HepG2 (cell line): ENCODE measurements at regions not wholly inside any gene's neighbourhood (a gene's known extent, or its start where the extent isn't known, plus 50 kb on each side); places are given as distances from the start of the nearest gene placed in this dataset.

ENCODE experiments used
- ATAC-seq: fragments of 200-7000 bp; cut with Tn5 transposase; 3 replicates; pipeline ENCODE4 v1.9.1; 2020; ENCODE audit warnings: mild to moderate bottlenecking, moderate library complexity
- BruUV-seq: library from RNA; stranded (reverse); fragments of 400-500 nt; replicated peaks from 2 replicates; lab custom pipeline; 2021; lab: Mats Ljungman, UMichigan
- CTCF ChIA-PET: fragments of 300-600 bp; formaldehyde crosslinking; extraction: SDS; loops from one replicate; lab custom pipeline; 2021; ENCODE audit warnings: low total read pairs, inconsistent platforms, low intra/inter-chr PET ratio; lab: Yijun Ruan, JAX
- POLR2A ChIA-PET: fragments of 350-600 bp; sonication (Branson Sonifier 250); formaldehyde crosslinking; loops from one replicate; lab custom pipeline; 2020; ENCODE audit warnings: antibody characterized with exemption, inconsistent platforms; lab: Yijun Ruan, JAX
- DNase-seq: peaks from one replicate; pipeline ENCODE4 v3.0.0-alpha.2; 2015; ENCODE audit warnings: low spot score
- FAIRE-seq: peaks from 3 replicates; lab custom pipeline; 2011; peaks lifted over from hg19 to GRCh38; lab: Jason Lieb, UNC
- H2AFZ ChIP-seq: one replicate; pipeline ENCODE4 v1.6.1; 2011; ENCODE audit warnings: low read length, inconsistent platforms
- H3K27ac ChIP-seq: fragments of 300-600 bp; 3 replicates; pipeline ENCODE4 v1.8.0; 2011; ENCODE audit warnings: mixed run types, mild to moderate bottlenecking, mixed read lengths, low read length, inconsistent platforms; ENCODE audit not compliant: insufficient read depth; ENCODE audit errors: extremely low read length
- H3K27me3 ChIP-seq, 2 experiments: fragments of 200-600 bp in 1 of 2; 2 replicates in 1 of 2; 3 replicates in 1 of 2; pipeline versions ENCODE4 v1.6.0 to v1.8.0; 2011; ENCODE audit warnings: low read length in 2 of 2, mild to moderate bottlenecking in 2 of 2, moderate library complexity in 2 of 2, inconsistent platforms in 1 of 2; ENCODE audit not compliant: insufficient read depth in 2 of 2, control insufficient read depth in 1 of 2
- H3K36me3 ChIP-seq, 2 experiments: fragments of 200-600 bp in 1 of 2; replicated peaks in 1 of 2; 2 replicates in 1 of 2; 3 replicates in 1 of 2; pipeline versions ENCODE4 v1.5.1 to v1.8.0; 2011; ENCODE audit warnings: low read length in 2 of 2, inconsistent platforms in 1 of 2; ENCODE audit not compliant: insufficient read depth in 2 of 2, control insufficient read depth in 1 of 2
- H3K4me1 ChIP-seq: 2 replicates; pipeline ENCODE4 v1.5.1; 2012; ENCODE audit warnings: low read length, inconsistent platforms; ENCODE audit not compliant: insufficient read depth
- H3K4me2 ChIP-seq: 2 replicates; pipeline ENCODE4 v1.6.0; 2011; ENCODE audit warnings: low read depth, low read length, inconsistent platforms
- H3K4me3 ChIP-seq, 3 experiments: fragments of 200-600 bp in 1 of 3; sonication (generic), shearing (Covaris generic) in 1 of 3; replicated peaks in 1 of 3; 2 replicates each; pipeline ENCODE4 v1.5.1; 2011 to 2016; ENCODE audit warnings: low read length in 3 of 3, inconsistent platforms in 2 of 3, low read depth in 2 of 3, mild to moderate bottlenecking in 2 of 3, control low read depth in 1 of 3, mixed read lengths in 1 of 3; ENCODE audit not compliant: insufficient read depth in 1 of 3
- H3K79me2 ChIP-seq: one replicate; pipeline ENCODE4 v1.6.1; 2011; ENCODE audit warnings: low read length, inconsistent platforms; ENCODE audit not compliant: insufficient read depth
- H3K9ac ChIP-seq: 2 replicates; pipeline ENCODE4 v1.6.0; 2011; ENCODE audit warnings: mild to moderate bottlenecking, low read depth, low read length, inconsistent platforms; ENCODE audit not compliant: insufficient read depth
- H3K9me3 ChIP-seq: 2 replicates; pipeline ENCODE4 v1.5.1; 2012; ENCODE audit warnings: mild to moderate bottlenecking, low read length
- H4K20me1 ChIP-seq: 2 replicates; pipeline ENCODE4 v1.6.0; 2011; ENCODE audit warnings: inconsistent platforms, mild to moderate bottlenecking, low read length, moderate library complexity; ENCODE audit not compliant: insufficient read depth
- FOXO1 ChIP-seq: sonication (generic); formaldehyde crosslinking; IDR thresholded peaks from 2 replicates; pipeline ENCODE4 v1.4.0; 2020; ENCODE audit warnings: missing genetic modification reagents
- GATAD2A ChIP-seq: IDR thresholded peaks from 2 replicates; pipeline ENCODE4 v1.6.1; 2016
- MAFK ChIP-seq, 2 experiments: IDR thresholded peaks in 1 of 2; conservative IDR thresholded peaks in 1 of 2; 2 replicates each; pipeline ENCODE4 v1.6.1; 2011; ENCODE audit warnings: improper control_type of control experiment in 2 of 2, low read length in 2 of 2
- PITX1 ChIP-seq: sonication (generic); formaldehyde crosslinking; IDR thresholded peaks from 2 replicates; pipeline ENCODE4 v1.5.1; 2020; ENCODE audit warnings: mild to moderate bottlenecking, missing genetic modification reagents
- POLR2G ChIP-seq: fragments of 200-400 bp; formaldehyde crosslinking; IDR thresholded peaks from 2 replicates; pipeline ENCODE4 v1.6.1; 2018; ENCODE audit warnings: mild to moderate bottlenecking, low read depth, low read length, moderate library complexity
- SKI ChIP-seq: fragments of 450-650 bp; IDR thresholded peaks from one replicate; pipeline ENCODE4 v1.6.1; 2018; ENCODE audit warnings: mild to moderate bottlenecking; ENCODE audit not compliant: partially characterized antibody
- ZBTB38 ChIP-seq: sonication (generic); formaldehyde crosslinking; IDR thresholded peaks from 2 replicates; pipeline ENCODE4 v1.5.1; 2020; ENCODE audit warnings: mild to moderate bottlenecking, missing genetic modification reagents
- ZNF446 ChIP-seq: sonication (generic); formaldehyde crosslinking; IDR thresholded peaks from 2 replicates; pipeline ENCODE4 v1.5.0; 2020; ENCODE audit warnings: mild to moderate bottlenecking, missing genetic modification reagents
- ZNF550 ChIP-seq: sonication (generic); formaldehyde crosslinking; IDR thresholded peaks from 2 replicates; pipeline ENCODE4 v1.4.0; 2020; ENCODE audit warnings: mild to moderate bottlenecking, missing genetic modification reagents, borderline replicate concordance
- ZNF615 ChIP-seq: sonication (generic); formaldehyde crosslinking; IDR thresholded peaks from 2 replicates; pipeline ENCODE4 v1.5.0; 2020; ENCODE audit warnings: mild to moderate bottlenecking, missing genetic modification reagents, borderline replicate concordance
- ZNF841 ChIP-seq: sonication (generic); formaldehyde crosslinking; IDR thresholded peaks from 2 replicates; pipeline ENCODE4 v1.8.1; 2023; ENCODE audit warnings: missing genetic modification reagents, borderline replicate concordance
- WGBS: methylation state at CpG from one replicate; pipeline ENCODE4 v1.1.6; 2017; ENCODE audit warnings: low lambda C conversion rate; 5-methylcytosine and 5-hydroxymethylcytosine counted together
- in situ Hi-C: cut with HindIII; loops from 2 replicates; pipeline ENCODE4 v1.10.0; 2017; ENCODE audit warnings: low pct_unique_long_range_greater_than_20kb; ENCODE audit not compliant: extremely low pct_ligation_motif_present
- intact Hi-C: fragments of 100-400 bp; cut with micrococcal nuclease; formaldehyde crosslinking; loops from one replicate; pipeline ENCODE4 v1.10.0; 2022; ENCODE audit not compliant: unreplicated experiment
- TF ChIP-seq, protein P1 (sequence below), 2 experiments: IDR thresholded peaks; 2 replicates each; pipeline ENCODE4 v1.6.1; 2011 to 2012; ENCODE audit warnings: low read length in 2 of 2, borderline replicate concordance in 1 of 2, low read depth in 1 of 2, mild to moderate bottlenecking in 1 of 2, moderate library complexity in 1 of 2
- TF ChIP-seq, protein P2 (sequence below): sonication (generic); formaldehyde crosslinking; conservative IDR thresholded peaks from 2 replicates; pipeline ENCODE4 v1.8.0; 2022; ENCODE audit warnings: mild to moderate bottlenecking, moderate library complexity, missing genetic modification reagents
- TF ChIP-seq, protein P3 (sequence below): IDR thresholded peaks from 2 replicates; pipeline ENCODE4 v1.6.1; 2018; ENCODE audit warnings: missing genetic modification reagents, mild to moderate bottlenecking, missing compliant biosample characterization
- TF ChIP-seq, protein P4 (sequence below): sonication (generic); formaldehyde crosslinking; IDR thresholded peaks from 2 replicates; pipeline ENCODE4 v1.4.0; 2020; ENCODE audit warnings: mild to moderate bottlenecking, low read depth, missing genetic modification reagents

- TF ChIP-seq, protein P1, sequence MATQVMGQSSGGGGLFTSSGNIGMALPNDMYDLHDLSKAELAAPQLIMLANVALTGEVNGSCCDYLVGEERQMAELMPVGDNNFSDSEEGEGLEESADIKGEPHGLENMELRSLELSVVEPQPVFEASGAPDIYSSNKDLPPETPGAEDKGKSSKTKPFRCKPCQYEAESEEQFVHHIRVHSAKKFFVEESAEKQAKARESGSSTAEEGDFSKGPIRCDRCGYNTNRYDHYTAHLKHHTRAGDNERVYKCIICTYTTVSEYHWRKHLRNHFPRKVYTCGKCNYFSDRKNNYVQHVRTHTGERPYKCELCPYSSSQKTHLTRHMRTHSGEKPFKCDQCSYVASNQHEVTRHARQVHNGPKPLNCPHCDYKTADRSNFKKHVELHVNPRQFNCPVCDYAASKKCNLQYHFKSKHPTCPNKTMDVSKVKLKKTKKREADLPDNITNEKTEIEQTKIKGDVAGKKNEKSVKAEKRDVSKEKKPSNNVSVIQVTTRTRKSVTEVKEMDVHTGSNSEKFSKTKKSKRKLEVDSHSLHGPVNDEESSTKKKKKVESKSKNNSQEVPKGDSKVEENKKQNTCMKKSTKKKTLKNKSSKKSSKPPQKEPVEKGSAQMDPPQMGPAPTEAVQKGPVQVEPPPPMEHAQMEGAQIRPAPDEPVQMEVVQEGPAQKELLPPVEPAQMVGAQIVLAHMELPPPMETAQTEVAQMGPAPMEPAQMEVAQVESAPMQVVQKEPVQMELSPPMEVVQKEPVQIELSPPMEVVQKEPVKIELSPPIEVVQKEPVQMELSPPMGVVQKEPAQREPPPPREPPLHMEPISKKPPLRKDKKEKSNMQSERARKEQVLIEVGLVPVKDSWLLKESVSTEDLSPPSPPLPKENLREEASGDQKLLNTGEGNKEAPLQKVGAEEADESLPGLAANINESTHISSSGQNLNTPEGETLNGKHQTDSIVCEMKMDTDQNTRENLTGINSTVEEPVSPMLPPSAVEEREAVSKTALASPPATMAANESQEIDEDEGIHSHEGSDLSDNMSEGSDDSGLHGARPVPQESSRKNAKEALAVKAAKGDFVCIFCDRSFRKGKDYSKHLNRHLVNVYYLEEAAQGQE (IDR thresholded peaks at IDR 0.05; ENCODE audit: borderline replicate concordance in 1 of 2, low read depth in 1 of 2, low read length in 2 of 2): no peak
- TF ChIP-seq PITX1 (no peak), ZNF446 (CRISPR knock-in tag) (no peak), SKI (no peak), FOXO1 (CRISPR knock-in tag) (no peak), ZBTB38 (CRISPR knock-in tag) (no peak)
- TF ChIP-seq, protein P2, sequence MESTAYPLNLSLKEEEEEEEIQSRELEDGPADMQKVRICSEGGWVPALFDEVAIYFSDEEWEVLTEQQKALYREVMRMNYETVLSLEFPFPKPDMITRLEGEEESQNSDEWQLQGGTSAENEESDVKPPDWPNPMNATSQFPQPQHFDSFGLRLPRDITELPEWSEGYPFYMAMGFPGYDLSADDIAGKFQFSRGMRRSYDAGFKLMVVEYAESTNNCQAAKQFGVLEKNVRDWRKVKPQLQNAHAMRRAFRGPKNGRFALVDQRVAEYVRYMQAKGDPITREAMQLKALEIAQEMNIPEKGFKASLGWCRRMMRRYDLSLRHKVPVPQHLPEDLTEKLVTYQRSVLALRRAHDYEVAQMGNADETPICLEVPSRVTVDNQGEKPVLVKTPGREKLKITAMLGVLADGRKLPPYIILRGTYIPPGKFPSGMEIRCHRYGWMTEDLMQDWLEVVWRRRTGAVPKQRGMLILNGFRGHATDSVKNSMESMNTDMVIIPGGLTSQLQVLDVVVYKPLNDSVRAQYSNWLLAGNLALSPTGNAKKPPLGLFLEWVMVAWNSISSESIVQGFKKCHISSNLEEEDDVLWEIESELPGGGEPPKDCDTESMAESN (CRISPR knock-in tag): no peak
- TF ChIP-seq, all 625 proteins: peak for 0
Observed at GRCh38 chr20:24815196-24815815, 133.8 kb upstream of the CST7 start (continued).

DNA sequence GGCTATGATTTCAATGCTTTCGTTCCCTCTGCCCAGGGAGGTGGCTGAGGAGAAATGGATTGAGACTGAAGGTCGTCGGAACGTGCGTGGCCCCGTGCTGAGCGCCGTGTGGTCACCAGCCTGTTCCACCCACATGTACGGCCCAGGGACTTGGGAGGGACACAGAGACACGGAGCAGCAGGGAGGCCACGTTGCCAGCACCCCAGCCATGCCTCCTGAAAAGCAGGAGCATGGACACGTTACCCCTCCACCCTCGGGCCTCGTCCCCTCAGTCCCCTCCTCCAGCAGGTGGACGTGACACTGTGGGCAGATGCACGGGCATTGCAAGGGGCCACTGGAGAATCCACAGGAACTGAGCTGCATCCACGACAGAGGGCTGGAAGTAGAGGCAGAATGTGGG is 133.1 kb upstream of the CST7 start:
- no peaks in the 10 kb centered on the region for H4K20me1 ChIP-seq
- H3K9me3 ChIP-seq: no peaks in the 10 kb centered on the region
- intact Hi-C loops: no loop called here
- FAIRE-seq (no peak), ATAC-seq (no peak), DNase-seq (no peak)
- no peaks in the 10 kb centered on the region for H3K4me1 ChIP-seq
- H3K27me3 ChIP-seq: peaks cover 6 to 52% of the 10 kb centered on the region in 2 experiments; a peak in 3 of 5 replicates
- no TSS peak for BruUV-seq
- H3K9ac ChIP-seq: no peak overlapping the region
- CTCF ChIA-PET: no interaction called here
- H3K4me2 ChIP-seq: no peak overlapping the region
- WGBS: 22% methylated on average over 16 of the region's 17 CpGs
- in situ Hi-C loops: no loop called here
- no peak overlapping the region for H3K27ac ChIP-seq
- no peaks in the 10 kb centered on the region for H3K79me2 ChIP-seq
- no peak overlapping the region for H2AFZ ChIP-seq
- no peak overlapping the region for H3K4me3 ChIP-seq
- H3K36me3 ChIP-seq: no peaks in the 10 kb centered on the region
- POLR2A ChIA-PET: no interaction called here
- TF ChIP-seq ZNF615 (CRISPR knock-in tag): no peak
- TF ChIP-seq, protein P3, sequence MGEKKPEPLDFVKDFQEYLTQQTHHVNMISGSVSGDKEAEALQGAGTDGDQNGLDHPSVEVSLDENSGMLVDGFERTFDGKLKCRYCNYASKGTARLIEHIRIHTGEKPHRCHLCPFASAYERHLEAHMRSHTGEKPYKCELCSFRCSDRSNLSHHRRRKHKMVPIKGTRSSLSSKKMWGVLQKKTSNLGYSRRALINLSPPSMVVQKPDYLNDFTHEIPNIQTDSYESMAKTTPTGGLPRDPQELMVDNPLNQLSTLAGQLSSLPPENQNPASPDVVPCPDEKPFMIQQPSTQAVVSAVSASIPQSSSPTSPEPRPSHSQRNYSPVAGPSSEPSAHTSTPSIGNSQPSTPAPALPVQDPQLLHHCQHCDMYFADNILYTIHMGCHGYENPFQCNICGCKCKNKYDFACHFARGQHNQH: no peak
- no peak for TF ChIP-seq ZNF841 (CRISPR knock-in tag)
- TF ChIP-seq POLR2G: no peak
- TF ChIP-seq ZNF550 (CRISPR knock-in tag): no peak
- TF ChIP-seq, protein P4, sequence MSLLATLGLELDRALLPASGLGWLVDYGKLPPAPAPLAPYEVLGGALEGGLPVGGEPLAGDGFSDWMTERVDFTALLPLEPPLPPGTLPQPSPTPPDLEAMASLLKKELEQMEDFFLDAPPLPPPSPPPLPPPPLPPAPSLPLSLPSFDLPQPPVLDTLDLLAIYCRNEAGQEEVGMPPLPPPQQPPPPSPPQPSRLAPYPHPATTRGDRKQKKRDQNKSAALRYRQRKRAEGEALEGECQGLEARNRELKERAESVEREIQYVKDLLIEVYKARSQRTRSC (CRISPR knock-in tag): no peak
- no peak for TF ChIP-seq MAFK (conservative IDR thresholded peaks at IDR 0.05 in 1 of 2, IDR thresholded peaks at IDR 0.05 in 1 of 2; ENCODE audit: low read length in 2 of 2)
- TF ChIP-seq GATAD2A: no peak
